ENCODE measurements at regions not wholly inside any gene's neighbourhood (a gene's known extent, or its start where the extent isn't known, plus 50 kb on each side); places are given as distances from the start of the nearest gene placed in this dataset.

DNA sequence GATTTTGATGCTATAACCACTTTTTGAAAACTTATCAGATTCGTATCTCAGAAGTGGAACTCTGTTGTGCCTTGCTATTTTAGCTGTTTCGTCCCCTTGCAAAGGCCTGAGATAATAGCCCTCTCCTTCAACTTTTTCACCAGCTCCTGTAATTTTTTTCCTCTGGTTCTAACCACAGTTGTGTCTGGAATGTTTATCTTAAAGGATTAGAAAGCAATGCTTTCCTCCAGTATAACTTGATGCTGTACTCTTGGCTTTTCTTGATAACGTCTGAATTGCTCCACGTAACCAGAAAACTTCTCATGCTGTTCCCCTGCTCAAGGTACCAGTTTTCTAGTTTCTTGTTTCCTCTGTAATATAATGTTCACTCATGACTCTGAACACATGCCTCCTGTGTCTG is 209.4 kb downstream of the DTWD2 start:
- Histone ChIP-seq H3K79me2 (replicated peaks; ENCODE audit: insufficient read depth) (no peaks in the 10 kb centered on the region), H3K4me2 (no peak overlapping the region), H4K20me1 (replicated peaks; ENCODE audit: insufficient read depth) (no peaks in the 10 kb centered on the region), H3K36me3 (ENCODE audit: insufficient read depth) (no peaks in the 10 kb centered on the region), H3K4me3 (no peak overlapping the region), H3K9me2 (ENCODE audit: insufficient read depth) (no peaks in the 10 kb centered on the region; the same call in 1 of the 2 replicates), H3K27me3 (ENCODE audit: insufficient read depth) (no peaks in the 10 kb centered on the region), H3K4me1 (ENCODE audit: insufficient read depth) (0 out of 2 replicates have a peak, but pooled peaks cover 3% of the 10 kb centered on the region), H3K27ac (ENCODE audit: low read depth) (no peak overlapping the region), H3F3A (replicated peaks; ENCODE audit: low read depth) (no peaks in the 10 kb centered on the region), H2AFZ (no peak overlapping the region)
- H3K4me1 Mint-ChIP-seq: peaks cover 6% of the 10 kb centered on the region; the same call in 2 of the 3 replicates
- H3K4me3 Mint-ChIP-seq: no peak overlapping the region
- H3K36me3 Mint-ChIP-seq (ENCODE audit: low read depth): no peaks in the 10 kb centered on the region
- no peak for DNase-seq (ENCODE audit: low spot score)
- no peak for TF ChIP-seq JUNB (IDR thresholded peaks at IDR 0.05; ENCODE audit: unreplicated experiment)
- no peak for TF ChIP-seq CREB1 (CRISPR knock-in tag; IDR thresholded peaks at IDR 0.05; ENCODE audit: low read depth)
- TF ChIP-seq POLR2AphosphoS5 (IDR thresholded peaks at IDR 0.05; ENCODE audit: low read depth): no peak
- TF ChIP-seq, protein P1, sequence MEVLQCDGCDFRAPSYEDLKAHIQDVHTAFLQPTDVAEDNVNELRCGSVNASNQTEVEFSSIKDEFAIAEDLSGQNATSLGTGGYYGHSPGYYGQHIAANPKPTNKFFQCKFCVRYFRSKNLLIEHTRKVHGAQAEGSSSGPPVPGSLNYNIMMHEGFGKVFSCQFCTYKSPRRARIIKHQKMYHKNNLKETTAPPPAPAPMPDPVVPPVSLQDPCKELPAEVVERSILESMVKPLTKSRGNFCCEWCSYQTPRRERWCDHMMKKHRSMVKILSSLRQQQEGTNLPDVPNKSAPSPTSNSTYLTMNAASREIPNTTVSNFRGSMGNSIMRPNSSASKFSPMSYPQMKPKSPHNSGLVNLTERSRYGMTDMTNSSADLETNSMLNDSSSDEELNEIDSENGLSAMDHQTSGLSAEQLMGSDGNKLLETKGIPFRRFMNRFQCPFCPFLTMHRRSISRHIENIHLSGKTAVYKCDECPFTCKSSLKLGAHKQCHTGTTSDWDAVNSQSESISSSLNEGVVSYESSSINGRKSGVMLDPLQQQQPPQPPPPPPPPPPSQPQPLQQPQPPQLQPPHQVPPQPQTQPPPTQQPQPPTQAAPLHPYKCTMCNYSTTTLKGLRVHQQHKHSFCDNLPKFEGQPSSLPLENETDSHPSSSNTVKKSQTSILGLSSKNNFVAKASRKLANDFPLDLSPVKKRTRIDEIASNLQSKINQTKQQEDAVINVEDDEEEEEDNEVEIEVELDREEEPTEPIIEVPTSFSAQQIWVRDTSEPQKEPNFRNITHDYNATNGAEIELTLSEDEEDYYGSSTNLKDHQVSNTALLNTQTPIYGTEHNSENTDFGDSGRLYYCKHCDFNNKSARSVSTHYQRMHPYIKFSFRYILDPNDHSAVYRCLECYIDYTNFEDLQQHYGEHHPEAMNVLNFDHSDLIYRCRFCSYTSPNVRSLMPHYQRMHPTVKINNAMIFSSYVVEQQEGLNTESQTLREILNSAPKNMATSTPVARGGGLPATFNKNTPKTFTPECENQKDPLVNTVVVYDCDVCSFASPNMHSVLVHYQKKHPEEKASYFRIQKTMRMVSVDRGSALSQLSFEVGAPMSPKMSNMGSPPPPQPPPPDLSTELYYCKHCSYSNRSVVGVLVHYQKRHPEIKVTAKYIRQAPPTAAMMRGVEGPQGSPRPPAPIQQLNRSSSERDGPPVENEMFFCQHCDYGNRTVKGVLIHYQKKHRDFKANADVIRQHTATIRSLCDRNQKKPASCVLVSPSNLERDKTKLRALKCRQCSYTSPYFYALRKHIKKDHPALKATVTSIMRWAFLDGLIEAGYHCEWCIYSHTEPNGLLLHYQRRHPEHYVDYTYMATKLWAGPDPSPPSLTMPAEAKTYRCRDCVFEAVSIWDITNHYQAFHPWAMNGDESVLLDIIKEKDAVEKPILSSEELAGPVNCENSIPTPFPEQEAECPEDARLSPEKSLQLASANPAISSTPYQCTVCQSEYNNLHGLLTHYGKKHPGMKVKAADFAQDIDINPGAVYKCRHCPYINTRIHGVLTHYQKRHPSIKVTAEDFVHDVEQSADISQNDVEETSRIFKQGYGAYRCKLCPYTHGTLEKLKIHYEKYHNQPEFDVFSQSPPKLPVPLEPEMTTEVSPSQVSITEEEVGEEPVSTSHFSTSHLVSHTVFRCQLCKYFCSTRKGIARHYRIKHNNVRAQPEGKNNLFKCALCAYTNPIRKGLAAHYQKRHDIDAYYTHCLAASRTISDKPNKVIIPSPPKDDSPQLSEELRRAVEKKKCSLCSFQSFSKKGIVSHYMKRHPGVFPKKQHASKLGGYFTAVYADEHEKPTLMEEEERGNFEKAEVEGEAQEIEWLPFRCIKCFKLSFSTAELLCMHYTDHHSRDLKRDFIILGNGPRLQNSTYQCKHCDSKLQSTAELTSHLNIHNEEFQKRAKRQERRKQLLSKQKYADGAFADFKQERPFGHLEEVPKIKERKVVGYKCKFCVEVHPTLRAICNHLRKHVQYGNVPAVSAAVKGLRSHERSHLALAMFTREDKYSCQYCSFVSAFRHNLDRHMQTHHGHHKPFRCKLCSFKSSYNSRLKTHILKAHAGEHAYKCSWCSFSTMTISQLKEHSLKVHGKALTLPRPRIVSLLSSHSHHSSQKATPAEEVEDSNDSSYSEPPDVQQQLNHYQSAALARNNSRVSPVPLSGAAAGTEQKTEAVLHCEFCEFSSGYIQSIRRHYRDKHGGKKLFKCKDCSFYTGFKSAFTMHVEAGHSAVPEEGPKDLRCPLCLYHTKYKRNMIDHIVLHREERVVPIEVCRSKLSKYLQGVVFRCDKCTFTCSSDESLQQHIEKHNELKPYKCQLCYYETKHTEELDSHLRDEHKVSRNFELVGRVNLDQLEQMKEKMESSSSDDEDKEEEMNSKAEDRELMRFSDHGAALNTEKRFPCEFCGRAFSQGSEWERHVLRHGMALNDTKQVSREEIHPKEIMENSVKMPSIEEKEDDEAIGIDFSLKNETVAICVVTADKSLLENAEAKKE (CRISPR knock-in tag; IDR thresholded peaks at IDR 0.05): no peak
- TF ChIP-seq ZNF114 (CRISPR knock-in tag; IDR thresholded peaks at IDR 0.05): no peak
- TF ChIP-seq, protein P2, sequence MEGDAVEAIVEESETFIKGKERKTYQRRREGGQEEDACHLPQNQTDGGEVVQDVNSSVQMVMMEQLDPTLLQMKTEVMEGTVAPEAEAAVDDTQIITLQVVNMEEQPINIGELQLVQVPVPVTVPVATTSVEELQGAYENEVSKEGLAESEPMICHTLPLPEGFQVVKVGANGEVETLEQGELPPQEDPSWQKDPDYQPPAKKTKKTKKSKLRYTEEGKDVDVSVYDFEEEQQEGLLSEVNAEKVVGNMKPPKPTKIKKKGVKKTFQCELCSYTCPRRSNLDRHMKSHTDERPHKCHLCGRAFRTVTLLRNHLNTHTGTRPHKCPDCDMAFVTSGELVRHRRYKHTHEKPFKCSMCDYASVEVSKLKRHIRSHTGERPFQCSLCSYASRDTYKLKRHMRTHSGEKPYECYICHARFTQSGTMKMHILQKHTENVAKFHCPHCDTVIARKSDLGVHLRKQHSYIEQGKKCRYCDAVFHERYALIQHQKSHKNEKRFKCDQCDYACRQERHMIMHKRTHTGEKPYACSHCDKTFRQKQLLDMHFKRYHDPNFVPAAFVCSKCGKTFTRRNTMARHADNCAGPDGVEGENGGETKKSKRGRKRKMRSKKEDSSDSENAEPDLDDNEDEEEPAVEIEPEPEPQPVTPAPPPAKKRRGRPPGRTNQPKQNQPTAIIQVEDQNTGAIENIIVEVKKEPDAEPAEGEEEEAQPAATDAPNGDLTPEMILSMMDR (conservative IDR thresholded peaks at IDR 0.05; ENCODE audit: low read depth in 2 of 2): no peak
- no peaks in the 10 kb centered on the region for H3K9me3 Mint-ChIP-seq
- no peaks in the 10 kb centered on the region for H3K27me3 Mint-ChIP-seq (ENCODE audit: insufficient read depth, low read depth, poor library complexity)
- no peak overlapping the region for H3K27ac Mint-ChIP-seq
- ATAC-seq: no peak

Measured in GM23338 (cell line).